K562 (cell line): ENCODE measurements at regions not wholly inside any gene's neighbourhood (a gene's known extent, or its start where the extent isn't known, plus 50 kb on each side); places are given as distances from the start of the nearest gene placed in this dataset.

Experiments used
- ATAC-seq: fragments of 200-7000 bp; cut with Tn5 transposase; 3 replicates; pipeline ENCODE4 v1.9.1; 2020; ENCODE audit warnings: moderate library complexity
- BruUV-seq: library from RNA; stranded (reverse); fragments of 400-500 nt; replicated peaks from 2 replicates; lab custom pipeline; 2021; lab: Mats Ljungman, UMichigan
- CTCF ChIA-PET: fragments of 300-600 bp; formaldehyde crosslinking; extraction: SDS; loops from one replicate; lab custom pipeline; 2021; ENCODE audit warnings: low intra/inter-chr PET ratio; lab: Yijun Ruan, JAX
- POLR2A ChIA-PET: fragments of 300-600, 350-650 bp; sonication (Branson Sonifier 250); formaldehyde crosslinking; extraction: SDS; loops from one replicate; lab custom pipeline; 2021; ENCODE audit warnings: antibody characterized with exemption, inconsistent platforms; lab: Yijun Ruan, JAX
- DNase-seq, 4 experiments: peaks; one replicate each; pipeline versions ENCODE4 v3.0.0 to v3.0.0-alpha.2; 2011 to 2018; ENCODE audit warnings: low spot score in 3 of 4, mixed read lengths in 3 of 4; ENCODE audit errors: extremely low read depth in 1 of 4
- FAIRE-seq: peaks from 2 replicates; lab custom pipeline; 2011; peaks lifted over from hg19 to GRCh38; lab: Jason Lieb, UNC
- H2AFZ ChIP-seq: 2 replicates; pipeline ENCODE4 v1.6.0; 2011; ENCODE audit warnings: low read depth, low read length, control low read depth, inconsistent platforms
- H3K27ac ChIP-seq: fragments of 200-600 bp; 3 replicates; pipeline ENCODE4 v1.8.0; 2011; ENCODE audit warnings: low read depth, mild to moderate bottlenecking, control low read depth, inconsistent platforms, low read length, moderate library complexity, mixed read lengths; ENCODE audit errors: extremely low read depth
- H3K27me3 ChIP-seq, 2 experiments: fragments of 300-600 bp in 1 of 2; 2 replicates in 1 of 2; 3 replicates in 1 of 2; pipeline versions ENCODE4 v1.6.0 to v1.8.0; 2011; ENCODE audit warnings: inconsistent platforms in 2 of 2, low read length in 2 of 2, mild to moderate bottlenecking in 1 of 2, mixed read lengths in 1 of 2, moderate library complexity in 1 of 2; ENCODE audit not compliant: control insufficient read depth in 2 of 2, insufficient read depth in 2 of 2
- H3K36me3 ChIP-seq: fragments of 300-600 bp; 3 replicates; pipeline ENCODE4 v1.8.0; 2011; ENCODE audit warnings: mild to moderate bottlenecking, low read length, inconsistent platforms; ENCODE audit not compliant: control insufficient read depth, insufficient read depth
- H3K4me1 ChIP-seq, 2 experiments: fragments of 200-600 bp in 1 of 2; replicated peaks in 1 of 2; 2 replicates in 1 of 2; 3 replicates in 1 of 2; pipeline versions ENCODE4 v1.5.1 to v1.8.0; 2011; ENCODE audit warnings: inconsistent platforms in 2 of 2, low read length in 2 of 2, mild to moderate bottlenecking in 1 of 2, mixed read lengths in 1 of 2, moderate library complexity in 1 of 2; ENCODE audit not compliant: control insufficient read depth in 2 of 2, insufficient read depth in 2 of 2
- H3K4me2 ChIP-seq: 2 replicates; pipeline ENCODE4 v1.6.1; 2011; ENCODE audit warnings: low read length, control low read depth, inconsistent platforms, mixed read lengths; ENCODE audit not compliant: insufficient read depth
- H3K4me3 ChIP-seq: fragments of 200-600 bp; sonication (generic), shearing (Covaris generic); 2 replicates; pipeline ENCODE4 v1.5.1; 2016; ENCODE audit warnings: control low read depth, inconsistent platforms
- H3K79me2 ChIP-seq: fragments of 200-600 bp; 3 replicates; pipeline ENCODE4 v1.8.0; 2011; ENCODE audit warnings: low read length, inconsistent platforms; ENCODE audit not compliant: control insufficient read depth, insufficient read depth
- H3K9ac ChIP-seq, 2 experiments: 2 replicates each; pipeline versions ENCODE4 v1.6.0 to v1.6.1; 2011; ENCODE audit warnings: low read depth in 2 of 2, low read length in 2 of 2, control low read depth in 1 of 2, inconsistent platforms in 1 of 2, mild to moderate bottlenecking in 1 of 2, mixed read lengths in 1 of 2; ENCODE audit not compliant: insufficient read depth in 1 of 2
- H3K9me1 ChIP-seq: one replicate; pipeline ENCODE4 v1.6.0; 2011; ENCODE audit warnings: inconsistent platforms, mild to moderate bottlenecking, low read length, moderate library complexity; ENCODE audit not compliant: control insufficient read depth, insufficient read depth
- H3K9me3 ChIP-seq: replicated peaks from 2 replicates; pipeline ENCODE4 v1.5.1; 2011; ENCODE audit warnings: low read depth, low read length, inconsistent platforms; ENCODE audit not compliant: control insufficient read depth, insufficient read depth
- H4K20me1 ChIP-seq: replicated peaks from 2 replicates; pipeline ENCODE4 v1.6.1; 2011; ENCODE audit warnings: low read length, inconsistent platforms, mixed read lengths; ENCODE audit not compliant: control insufficient read depth, insufficient read depth
- COPS2 ChIP-seq: fragments of 450-650 bp; conservative IDR thresholded peaks from 2 replicates; pipeline ENCODE4 v1.6.1; 2016; ENCODE audit warnings: mild to moderate bottlenecking, moderate library complexity
- CTCFL ChIP-seq: IDR thresholded peaks from 2 replicates; pipeline ENCODE4 v1.6.1; 2011; ENCODE audit warnings: borderline replicate concordance, low read depth, mild to moderate bottlenecking, moderate library complexity, low read length; ENCODE audit not compliant: insufficient read depth, poor library complexity, severe bottlenecking
- DMBX1 ChIP-seq: fragments of 250-450 bp; sonication (Bioruptor Pico); IDR thresholded peaks from 2 replicates; pipeline ENCODE4 v1.8.0; 2022; ENCODE audit warnings: inconsistent platforms, mild to moderate bottlenecking, moderate library complexity, borderline replicate concordance
- HBP1 ChIP-seq: fragments of 450-650 bp; formaldehyde crosslinking; IDR thresholded peaks from 2 replicates; pipeline ENCODE4 v1.4.0; 2022; ENCODE audit warnings: missing genetic modification characterization
- MCM3 ChIP-seq: fragments of 450-650 bp; IDR thresholded peaks from 2 replicates; pipeline ENCODE4 v1.6.1; 2016
- MEIS2 ChIP-seq: fragments of 450-650 bp; IDR thresholded peaks from 2 replicates; pipeline ENCODE4 v1.6.1; 2014; ENCODE audit warnings: mild to moderate bottlenecking; ENCODE audit not compliant: partially characterized antibody
- SRSF9 ChIP-seq: fragments of 200-400 bp; formaldehyde crosslinking; IDR thresholded peaks from 2 replicates; pipeline ENCODE4 v1.6.1; 2017; ENCODE audit warnings: low read depth, low read length, borderline replicate concordance
- ZNF217 ChIP-seq: sonication (generic); formaldehyde crosslinking; IDR thresholded peaks from 2 replicates; pipeline ENCODE4 v1.8.0; 2022; ENCODE audit warnings: mild to moderate bottlenecking, missing genetic modification reagents
- ZZZ3 ChIP-seq: fragments of 450-650 bp; IDR thresholded peaks from 2 replicates; pipeline ENCODE4 v1.6.1; 2016; ENCODE audit warnings: antibody characterized with exemption, mild to moderate bottlenecking, moderate library complexity
- WGBS: fragments of 100-300 bp; shearing (Covaris generic); methylation state at CpG from one replicate; pipeline ENCODE4 v1.1.6; 2016; ENCODE audit warnings: low coverage, mixed read lengths; ENCODE audit not compliant: insufficient coverage; ENCODE audit errors: missing lambda C conversion rate; 5-methylcytosine and 5-hydroxymethylcytosine counted together
- in situ Hi-C: fragments of 300-500 bp; cut with MboI; formaldehyde crosslinking; loops from 4 replicates; pipeline ENCODE4 v1.15.0; 2018; ENCODE audit warnings: inconsistent platforms, mixed read lengths
- intact Hi-C: fragments of 100-400 bp; cut with micrococcal nuclease; formaldehyde crosslinking; loops from 2 replicates; pipeline ENCODE4 v1.14.2; 2022

GRCh38 chr13:84994582-84994981 is 804.6 kb downstream of the SLITRK6 start (continued):
- no peak for TF ChIP-seq SRSF9

- no peak for TF ChIP-seq ZZZ3
- H4K20me1 ChIP-seq = no peaks in the 10 kb centered on the region
- no peaks in the 10 kb centered on the region for H3K36me3 ChIP-seq
- H3K4me3 ChIP-seq = no peak overlapping the region
- ChIA-PET POLR2A (interaction anchor here (0.7 kb wide), 1 partner anchor 379 kb away, joined by 3 read pairs; no protein-coding TSS in a partner anchor), CTCF (no interaction called here)
- H3K4me2 ChIP-seq = no peak overlapping the region
- FAIRE-seq (no peak), ATAC-seq (no peak), DNase-seq (no peak)
- H3K9me1 ChIP-seq = no peaks in the 10 kb centered on the region
- no peak overlapping the region for H3K27ac ChIP-seq
- no peaks in the 10 kb centered on the region for H3K9me3 ChIP-seq
- in situ Hi-C loops (no loop called here), intact Hi-C loops (no loop called here)
- no peak overlapping the region for H2AFZ ChIP-seq
- H3K4me1 ChIP-seq = no peaks in the 10 kb centered on the region
- no peaks in the 10 kb centered on the region for H3K79me2 ChIP-seq
- no TSS peak for BruUV-seq
- WGBS = 0% methylated on average over 2 of the region's 2 CpGs
- no peak overlapping the region for H3K9ac ChIP-seq
- no peaks in the 10 kb centered on the region for H3K27me3 ChIP-seq
These were observed 813.4 kb downstream of the SLITRK6 start for GRCh38 chr13:84985860-84986259.

- CTCF ChIA-PET = no interaction called here
- Histone ChIP-seq H3K4me3 (no peak overlapping the region), H4K20me1 (no peaks in the 10 kb centered on the region), H3K36me3 (no peaks in the 10 kb centered on the region), H3K9me1 (no peaks in the 10 kb centered on the region), H2AFZ (no peak overlapping the region), H3K4me1 (no peaks in the 10 kb centered on the region), H3K27me3 (no peaks in the 10 kb centered on the region), H3K79me2 (no peaks in the 10 kb centered on the region), H3K9ac (no peak overlapping the region), H3K9me3 (no peaks in the 10 kb centered on the region), H3K4me2 (no peak overlapping the region), H3K27ac (no peak overlapping the region)
- intact Hi-C loops = no loop called here
- FAIRE-seq (no peak), ATAC-seq (no peak), DNase-seq (no peak)
- in situ Hi-C loops = no loop called here
- WGBS = 7% methylated on average over 2 of the region's 2 CpGs
- POLR2A ChIA-PET = no interaction called here
- BruUV-seq = no TSS peak
- TF ChIP-seq MCM3 (no peak), MEIS2 (no peak), ZNF217 (CRISPR knock-in tag) (no peak), CTCFL (no peak), DMBX1 (CRISPR knock-in tag) (no peak), COPS2 (no peak), HBP1 (CRISPR knock-in tag) (no peak)
These were observed 815.9 kb downstream of the SLITRK6 start for GRCh38 chr13:84983321-84983720.
